ENCODE measurements at regions not wholly inside any gene's neighbourhood (a gene's known extent, or its start where the extent isn't known, plus 50 kb on each side); places are given as distances from the start of the nearest gene placed in this dataset.
"Not testable (repeated sequence)": the region's sequence is repeated elsewhere in the genome, so short reads cannot be mapped to it uniquely, and the experiment has no call there.

DNA sequence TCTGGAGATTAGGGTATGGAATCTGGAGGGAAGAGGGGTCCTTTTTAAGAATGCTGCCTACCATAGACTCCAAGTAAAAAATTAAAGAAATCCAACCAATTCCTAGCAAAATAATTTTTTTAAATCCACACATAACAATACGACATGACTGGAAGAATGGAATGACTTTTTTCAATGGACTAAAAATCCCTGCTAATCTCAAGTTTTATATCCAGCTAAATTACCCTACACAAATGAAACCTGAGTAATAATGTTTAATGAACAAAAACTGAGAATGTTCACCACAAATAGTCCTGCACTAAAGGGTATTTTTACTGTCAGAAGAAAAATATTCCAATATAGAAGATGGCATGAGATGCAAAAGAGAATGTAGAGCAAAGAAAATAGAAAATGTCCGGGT is 220.3 kb upstream of the AGTR1 start:
- Mint-ChIP-seq H3K4me3 (no peak overlapping the region), H3K4me1 (ENCODE audit: low read depth) (no peaks in the 10 kb centered on the region), H3K9me3 (peaks cover 10% of the 10 kb centered on the region), H3K27me3 (no peaks in the 10 kb centered on the region), H3K27ac (no peak overlapping the region), H3K36me3 (ENCODE audit: low read depth) (no peaks in the 10 kb centered on the region)
- no peak for DNase-seq

DNA sequence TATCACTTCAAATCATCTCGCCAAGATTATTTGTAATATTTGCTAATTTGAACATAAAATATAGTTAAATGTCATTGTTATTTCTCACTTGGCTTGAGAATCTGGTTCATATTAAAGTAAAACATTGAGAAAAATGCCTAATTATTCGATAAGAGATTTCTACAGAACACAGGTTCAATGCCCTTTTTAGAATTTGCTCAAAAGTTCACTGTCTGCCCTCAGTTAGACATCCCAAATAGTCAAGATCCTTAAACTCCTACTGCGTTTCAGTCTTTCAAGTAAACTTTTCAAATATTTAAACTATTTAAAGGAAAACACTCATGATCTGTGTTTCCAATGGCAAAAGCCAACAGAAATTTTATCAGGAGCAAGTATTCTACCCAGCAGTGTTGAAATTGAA is 204.1 kb upstream of the AGTR1 start:
- Mint-ChIP-seq H3K4me1 (ENCODE audit: low read depth) (no peaks in the 10 kb centered on the region), H3K4me3 (no peak overlapping the region), H3K27ac (no peak overlapping the region), H3K36me3 (ENCODE audit: low read depth) (no peaks in the 10 kb centered on the region), H3K27me3 (no peaks in the 10 kb centered on the region), H3K9me3 (peaks cover 5% of the 10 kb centered on the region)
- DNase-seq, result no peak

DNA sequence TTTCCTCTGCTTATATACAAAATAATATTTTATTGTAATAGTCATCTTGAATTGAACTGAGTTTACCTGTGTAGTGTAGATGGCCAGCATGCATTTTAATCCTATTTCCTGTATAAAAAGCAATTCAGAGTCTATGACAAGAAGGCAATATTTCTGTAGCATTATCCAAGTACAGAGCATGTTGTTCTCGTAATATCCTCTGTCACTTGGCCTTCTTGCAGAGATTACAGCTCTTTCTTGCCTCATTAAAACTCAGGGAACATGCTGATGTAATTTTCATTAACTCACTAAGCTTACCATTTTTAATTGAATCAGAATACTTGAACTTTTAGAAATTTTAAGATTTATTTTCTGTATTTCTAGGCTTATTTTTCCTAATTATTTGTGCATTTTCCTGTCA is 203.3 kb upstream of the AGTR1 start:
- Mint-ChIP-seq H3K27ac (no peak overlapping the region), H3K4me3 (no peak overlapping the region), H3K27me3 (no peaks in the 10 kb centered on the region), H3K9me3 (peaks cover 5% of the 10 kb centered on the region), H3K4me1 (ENCODE audit: low read depth) (no peaks in the 10 kb centered on the region), H3K36me3 (ENCODE audit: low read depth) (no peaks in the 10 kb centered on the region)
- no peak for DNase-seq

DNA sequence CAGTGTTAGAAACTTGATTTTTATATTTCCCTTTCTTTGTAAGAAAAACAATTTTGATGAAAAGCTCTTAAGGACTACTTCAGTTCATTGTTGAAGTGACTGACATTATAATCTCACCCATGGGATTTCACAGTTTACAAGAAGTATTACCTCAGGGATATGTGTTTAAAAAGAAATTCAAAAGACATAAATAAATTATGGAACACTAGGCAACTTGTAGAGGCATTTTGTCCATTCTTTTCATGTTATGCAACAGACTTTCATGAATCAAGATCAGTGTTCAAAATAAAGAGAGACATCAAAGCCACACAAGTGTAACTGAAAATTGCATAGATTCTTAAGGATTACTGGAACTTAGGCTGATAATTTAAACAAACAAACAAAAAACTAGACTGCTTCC is 196.8 kb upstream of the AGTR1 start:
- DNase-seq, result no peak
- no peak overlapping the region for H3K4me3 Mint-ChIP-seq
- no peaks in the 10 kb centered on the region for H3K4me1 Mint-ChIP-seq (ENCODE audit: low read depth)
- H3K36me3 Mint-ChIP-seq (ENCODE audit: low read depth), result no peaks in the 10 kb centered on the region
- no peaks in the 10 kb centered on the region for H3K27me3 Mint-ChIP-seq
- no peak overlapping the region for H3K27ac Mint-ChIP-seq
- peaks cover 2% of the 10 kb centered on the region for H3K9me3 Mint-ChIP-seq

DNA sequence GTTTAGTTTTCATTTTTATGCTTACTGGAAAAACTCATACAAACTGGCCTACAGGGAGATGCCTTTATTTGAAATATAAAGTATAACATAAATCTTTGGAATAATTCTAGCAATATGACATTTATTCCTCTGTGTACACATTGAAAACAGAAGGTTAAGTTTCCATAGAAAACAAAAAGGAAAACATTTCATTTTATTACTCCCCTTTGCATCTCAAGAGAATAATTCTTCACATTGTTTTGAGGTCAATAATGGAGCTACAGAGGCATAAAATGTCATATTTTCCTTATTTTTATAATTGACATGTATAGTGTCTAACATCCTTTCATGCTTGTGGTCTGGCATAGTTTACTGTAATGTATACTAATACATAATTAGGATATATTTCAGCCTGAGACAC is 187.6 kb upstream of the AGTR1 start:
- DNase-seq, result no peak
- Mint-ChIP-seq H3K4me1 (ENCODE audit: low read depth) (no peaks in the 10 kb centered on the region), H3K27ac (no peak overlapping the region), H3K36me3 (ENCODE audit: low read depth) (no peaks in the 10 kb centered on the region), H3K27me3 (no peaks in the 10 kb centered on the region), H3K4me3 (no peak overlapping the region), H3K9me3 (peaks cover 6% of the 10 kb centered on the region)

DNA sequence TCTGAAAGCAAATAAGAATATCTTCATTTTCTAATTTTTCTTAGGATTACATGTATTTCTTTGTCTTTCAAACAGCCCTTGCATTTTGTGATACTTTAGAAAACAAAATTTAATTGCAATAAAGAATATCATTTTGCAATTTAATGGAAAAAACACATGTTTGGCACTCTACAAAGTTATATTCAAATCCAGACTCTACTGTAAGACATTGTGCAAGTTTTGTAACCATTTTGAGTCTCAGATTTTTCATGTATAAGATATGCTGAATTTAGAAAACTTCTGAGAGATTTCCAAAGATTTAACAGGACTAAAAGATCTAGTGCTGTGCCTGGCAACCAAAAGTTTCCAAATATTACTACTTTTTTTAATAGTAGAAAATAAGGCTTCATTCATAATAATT is 187.1 kb upstream of the AGTR1 start:
- no peak overlapping the region for H3K27ac Mint-ChIP-seq
- DNase-seq, result no peak
- H3K4me1 Mint-ChIP-seq (ENCODE audit: low read depth), result no peaks in the 10 kb centered on the region

DNA sequence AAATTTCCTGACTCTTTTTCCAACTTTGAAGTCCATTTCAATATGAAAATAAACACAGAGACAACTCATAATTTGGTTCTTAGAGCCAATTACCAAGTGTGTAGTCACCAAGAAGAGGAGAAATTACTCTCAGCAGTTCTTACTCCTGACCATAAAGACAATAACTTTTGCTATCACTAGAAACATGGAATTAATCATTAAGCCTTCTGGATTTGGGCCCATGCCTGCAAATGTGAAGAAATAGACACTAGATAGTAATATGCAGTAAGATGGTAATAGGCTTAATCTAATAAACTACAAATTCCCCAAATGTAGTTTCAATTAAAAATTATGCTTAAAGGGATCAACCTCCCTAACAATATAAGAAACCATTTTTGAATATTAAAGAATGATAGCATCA is 185.1 kb upstream of the AGTR1 start:
- H3K36me3 Mint-ChIP-seq (ENCODE audit: low read depth), result no peaks in the 10 kb centered on the region

More for the DNA sequence above, 187.1 kb upstream of the AGTR1 start:
- Mint-ChIP-seq H3K27me3 (no peaks in the 10 kb centered on the region), H3K36me3 (ENCODE audit: low read depth) (no peaks in the 10 kb centered on the region), H3K4me3 (no peak overlapping the region), H3K9me3 (peaks cover 6% of the 10 kb centered on the region)

DNA sequence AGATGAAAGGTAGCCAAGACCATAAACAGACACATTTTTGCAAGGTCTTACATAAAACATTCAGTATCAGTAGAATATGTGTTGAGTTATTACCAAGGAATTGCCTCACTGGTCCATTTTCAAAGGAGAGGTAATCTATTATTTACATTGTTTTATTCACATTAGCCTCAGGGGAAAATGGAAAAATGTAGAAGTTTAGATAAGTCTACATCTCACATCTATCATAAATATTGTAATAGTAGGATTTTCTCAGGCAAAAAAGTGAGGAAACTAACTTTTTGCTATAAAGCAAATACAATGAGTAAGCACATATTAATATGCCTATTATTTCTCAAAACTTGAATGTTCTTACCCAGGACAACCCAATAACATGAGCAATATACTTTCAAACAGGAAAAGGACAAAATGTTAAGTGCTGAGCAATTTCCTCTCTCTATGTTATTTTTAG is 184.6 kb upstream of the AGTR1 start:
- Mint-ChIP-seq H3K27ac (no peak overlapping the region), H3K4me1 (ENCODE audit: low read depth) (no peaks in the 10 kb centered on the region), H3K36me3 (ENCODE audit: low read depth) (no peaks in the 10 kb centered on the region), H3K4me3 (no peak overlapping the region), H3K9me3 (peaks cover 2% of the 10 kb centered on the region), H3K27me3 (no peaks in the 10 kb centered on the region)
- no peak for DNase-seq

More for the DNA sequence above, 185.1 kb upstream of the AGTR1 start:
- no peaks in the 10 kb centered on the region for H3K27me3 Mint-ChIP-seq
- H3K4me1 Mint-ChIP-seq (ENCODE audit: low read depth), result no peaks in the 10 kb centered on the region
- H3K4me3 Mint-ChIP-seq, result no peak overlapping the region
- H3K9me3 Mint-ChIP-seq, result peaks cover 3% of the 10 kb centered on the region
- H3K27ac Mint-ChIP-seq, result no peak overlapping the region
- DNase-seq, result no peak

DNA sequence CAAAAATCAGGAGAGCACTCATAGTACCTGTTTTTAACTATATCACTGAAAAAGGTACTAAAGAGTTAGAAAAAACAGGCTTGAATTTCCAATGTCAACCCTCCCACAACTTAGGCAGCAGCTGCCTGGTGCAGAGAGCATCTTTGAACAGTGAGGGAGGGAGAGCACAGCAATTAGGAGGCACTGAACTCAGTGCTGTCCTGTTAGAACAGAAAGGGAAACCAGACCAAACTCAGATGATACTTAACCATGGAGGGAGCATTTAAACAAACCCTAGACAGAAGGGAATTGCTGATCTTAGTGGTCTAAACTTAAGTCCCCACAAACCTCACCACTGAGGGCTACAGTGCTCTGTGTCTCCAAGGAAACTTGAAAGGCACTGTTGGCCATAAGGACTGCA is 179.2 kb upstream of the AGTR1 start:
- no peak for DNase-seq
- no peaks in the 10 kb centered on the region for H3K9me3 Mint-ChIP-seq
- no peaks in the 10 kb centered on the region for H3K36me3 Mint-ChIP-seq (ENCODE audit: low read depth)
- H3K4me3 Mint-ChIP-seq, result no peak overlapping the region
- no peaks in the 10 kb centered on the region for H3K4me1 Mint-ChIP-seq (ENCODE audit: low read depth)
- H3K27ac Mint-ChIP-seq, result no peak overlapping the region
- H3K27me3 Mint-ChIP-seq, result no peaks in the 10 kb centered on the region

DNA sequence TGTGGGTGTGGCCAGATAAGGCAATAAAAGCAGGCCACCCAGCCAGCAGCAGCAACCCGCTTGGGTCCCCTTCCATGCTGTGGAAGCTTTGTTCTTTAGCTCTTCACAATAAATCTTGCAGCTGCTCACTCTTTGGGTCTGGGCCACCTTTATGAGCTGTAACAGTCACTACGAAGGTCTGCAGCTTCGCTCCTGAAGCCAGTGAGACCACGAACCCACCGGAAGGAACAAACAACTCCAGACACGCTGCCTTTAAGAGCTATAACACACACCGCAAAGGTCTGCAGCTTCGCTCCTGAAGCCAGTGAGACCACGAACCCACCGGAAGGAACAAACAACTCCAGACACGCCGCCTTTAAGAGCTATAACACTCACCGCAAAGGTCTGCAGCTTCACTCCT is 172.1 kb upstream of the AGTR1 start:
- H3K36me3 Mint-ChIP-seq (ENCODE audit: low read depth); H3K4me3 Mint-ChIP-seq; DNase-seq; H3K27ac Mint-ChIP-seq; H3K27me3 Mint-ChIP-seq; H3K4me1 Mint-ChIP-seq (ENCODE audit: low read depth): not testable (repeated sequence)
- H3K9me3 Mint-ChIP-seq, result peaks cover 17% of the 10 kb centered on the region

DNA sequence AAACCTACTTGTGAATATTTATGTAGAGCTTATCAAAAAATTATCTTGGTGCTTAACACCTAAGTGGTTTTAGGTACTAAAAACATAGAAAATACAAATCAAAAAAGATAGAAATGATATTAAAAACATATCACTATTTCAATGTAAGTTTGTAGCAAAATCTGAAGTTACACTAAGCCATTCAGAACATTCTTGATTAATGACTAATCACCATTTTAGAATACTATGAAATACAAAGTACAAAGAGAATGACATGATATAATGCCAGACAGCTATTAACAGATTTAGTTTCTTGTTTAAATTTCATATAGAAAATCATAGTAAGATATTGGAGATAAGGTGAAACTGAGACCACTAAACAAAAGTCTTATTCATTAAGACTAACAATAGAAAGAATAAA is 169.7 kb upstream of the AGTR1 start:
- Mint-ChIP-seq H3K9me3 (peaks cover 17% of the 10 kb centered on the region), H3K4me3 (no peak overlapping the region), H3K4me1 (ENCODE audit: low read depth) (no peaks in the 10 kb centered on the region), H3K27me3 (no peaks in the 10 kb centered on the region), H3K36me3 (ENCODE audit: low read depth) (no peaks in the 10 kb centered on the region), H3K27ac (no peak overlapping the region)
- no peak for DNase-seq

DNA sequence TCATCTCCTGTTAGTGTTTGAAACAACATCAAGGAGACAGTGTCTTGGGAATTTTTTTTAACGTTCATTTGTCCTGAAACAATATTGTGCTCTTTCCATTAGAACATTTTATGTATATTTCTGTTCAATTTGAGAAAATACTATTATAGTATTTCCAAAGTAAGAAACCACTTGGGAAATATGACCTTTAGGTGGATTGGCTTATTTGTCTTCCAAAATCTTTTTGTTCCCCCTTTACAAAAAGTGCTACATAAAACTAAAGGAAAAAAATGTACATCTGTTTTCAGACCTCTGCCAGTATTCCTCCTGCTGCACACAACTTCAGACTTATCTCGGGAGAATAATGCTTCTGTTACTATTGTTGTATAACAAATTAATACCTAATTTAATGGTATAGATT is 165.9 kb upstream of the AGTR1 start:
- H3K36me3 Mint-ChIP-seq (ENCODE audit: low read depth), result no peaks in the 10 kb centered on the region
- H3K9me3 Mint-ChIP-seq, result peaks cover 16% of the 10 kb centered on the region
- no peak for DNase-seq
- H3K27ac Mint-ChIP-seq, result no peak overlapping the region
- H3K27me3 Mint-ChIP-seq, result no peaks in the 10 kb centered on the region
- no peaks in the 10 kb centered on the region for H3K4me1 Mint-ChIP-seq (ENCODE audit: low read depth)
- no peak overlapping the region for H3K4me3 Mint-ChIP-seq

DNA sequence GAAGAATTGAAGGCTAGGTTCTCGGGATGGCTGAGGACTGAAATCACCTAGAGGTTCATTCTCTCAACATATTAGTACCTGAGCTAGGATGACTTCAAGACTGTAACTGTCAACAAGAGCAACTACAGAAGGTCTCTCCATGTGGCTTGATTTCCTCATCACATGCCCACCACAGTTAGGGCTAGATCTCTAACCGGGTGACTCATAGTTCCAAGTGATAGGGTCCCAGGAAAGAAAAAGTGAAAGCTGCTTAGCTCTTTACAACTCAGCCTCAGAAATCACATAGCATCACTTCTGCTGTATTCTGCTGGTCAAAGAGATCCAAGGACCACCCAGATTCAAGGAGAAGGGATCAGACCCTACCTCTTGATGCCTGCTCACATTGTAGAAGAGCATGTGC is 165.4 kb upstream of the AGTR1 start:
- Mint-ChIP-seq H3K27me3 (no peaks in the 10 kb centered on the region), H3K9me3 (peaks cover 12% of the 10 kb centered on the region), H3K36me3 (ENCODE audit: low read depth) (no peaks in the 10 kb centered on the region), H3K4me1 (ENCODE audit: low read depth) (no peaks in the 10 kb centered on the region), H3K4me3 (no peak overlapping the region), H3K27ac (no peak overlapping the region)
- DNase-seq, result no peak

DNA sequence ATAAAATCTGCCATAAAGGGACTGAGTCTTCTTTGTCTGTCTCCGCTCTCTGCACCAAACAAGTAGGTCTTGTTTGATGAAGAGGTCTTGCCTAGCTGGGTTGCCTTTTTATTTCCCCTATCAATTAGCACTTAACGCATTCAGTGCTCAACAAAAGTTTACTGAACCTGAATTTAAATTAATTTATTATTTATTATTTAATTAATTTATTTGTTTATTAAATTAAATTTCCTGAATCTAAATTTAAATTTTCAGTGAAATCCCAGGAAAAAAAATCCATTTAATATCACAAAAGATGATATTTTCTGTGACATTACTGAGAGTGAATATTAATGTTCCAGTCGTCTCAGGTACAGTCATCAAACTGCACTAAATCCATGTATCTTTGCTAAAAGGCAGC is 164.9 kb upstream of the AGTR1 start:
- H3K36me3 Mint-ChIP-seq (ENCODE audit: low read depth), result no peaks in the 10 kb centered on the region
- H3K9me3 Mint-ChIP-seq, result peaks cover 11% of the 10 kb centered on the region
- no peaks in the 10 kb centered on the region for H3K27me3 Mint-ChIP-seq

DNA sequence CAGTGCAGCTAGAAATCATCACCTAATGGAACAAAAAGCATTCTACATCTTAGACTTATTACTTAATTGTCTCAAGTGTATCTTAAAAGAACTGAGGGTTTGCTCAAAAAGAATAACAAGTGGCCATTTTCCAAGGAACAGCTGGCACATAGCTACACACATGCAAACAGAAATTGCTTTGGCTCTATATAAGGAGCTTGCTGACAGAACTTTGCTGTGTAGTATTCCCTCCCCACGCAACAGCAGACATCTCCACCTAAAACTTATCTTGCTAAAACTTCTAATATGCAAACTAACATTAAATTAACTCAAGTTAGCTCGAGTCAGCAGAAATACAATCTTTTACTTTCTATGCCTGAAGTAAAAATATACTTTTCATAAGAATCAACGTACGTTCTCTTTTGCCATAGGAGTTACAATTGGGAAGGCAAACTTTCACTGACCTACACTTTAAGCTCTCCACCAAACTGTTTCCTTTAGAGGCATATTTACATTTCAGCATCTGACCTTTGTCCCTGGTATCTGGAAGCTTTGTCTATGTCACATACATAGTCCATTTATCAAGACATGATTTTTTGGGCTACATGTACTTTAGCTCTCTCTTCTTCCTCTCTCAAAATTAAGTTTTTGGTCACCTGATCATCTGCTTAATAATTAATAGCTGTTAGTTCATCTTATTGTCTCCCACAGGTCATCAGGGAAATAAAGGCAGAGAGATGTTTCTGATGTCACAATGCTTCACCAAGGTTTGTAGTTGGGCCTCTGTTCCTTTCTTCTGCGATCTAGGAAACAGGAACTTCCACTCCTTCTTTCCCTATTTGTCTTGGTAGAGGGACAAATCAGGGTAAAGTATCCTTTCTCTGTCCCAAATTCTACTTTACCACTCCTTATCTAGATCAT is 163.4 kb upstream of the AGTR1 start:
- no peaks in the 10 kb centered on the region for H3K27me3 Mint-ChIP-seq
- H3K36me3 Mint-ChIP-seq (ENCODE audit: low read depth), result no peaks in the 10 kb centered on the region
- no peak for DNase-seq
- H3K27ac Mint-ChIP-seq, result no peak overlapping the region
- H3K9me3 Mint-ChIP-seq, result peaks cover 9% of the 10 kb centered on the region
- H3K4me3 Mint-ChIP-seq, result no peak overlapping the region
- no peaks in the 10 kb centered on the region for H3K4me1 Mint-ChIP-seq (ENCODE audit: low read depth)

More for the DNA sequence above, 164.9 kb upstream of the AGTR1 start:
- Mint-ChIP-seq H3K4me1 (ENCODE audit: low read depth) (no peaks in the 10 kb centered on the region), H3K27ac (no peak overlapping the region), H3K4me3 (no peak overlapping the region)
- DNase-seq, result no peak

Measured in activated T-cell treated with anti-CD3 and anti-CD28 coated beads, Interleukin-2, amount 50 U/mL, for 24 hours (primary cell).